ENCODE measurements at regions not wholly inside any gene's neighbourhood (a gene's known extent, or its start where the extent isn't known, plus 50 kb on each side); places are given as distances from the start of the nearest gene placed in this dataset.

DNA sequence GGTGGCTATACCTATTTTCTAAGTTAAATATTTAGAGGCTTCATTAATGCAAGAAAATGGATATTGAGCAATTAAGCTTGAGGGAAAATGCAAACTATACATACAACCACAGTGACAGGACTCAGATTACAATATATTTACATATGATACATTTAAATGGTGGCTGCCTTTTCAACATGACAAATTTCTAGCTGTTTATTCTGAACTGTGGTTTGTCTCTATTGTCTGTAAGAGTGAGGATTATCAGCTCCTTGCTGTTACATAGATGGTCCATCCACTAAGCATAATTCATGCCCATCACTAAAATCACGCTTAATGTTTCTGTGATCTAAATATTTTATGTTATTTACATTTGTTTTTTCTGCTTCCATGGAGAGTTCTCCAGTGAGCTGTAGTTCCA, 81.1 kb upstream of the SGCD start:
- Histone ChIP-seq H3K9me1 (ENCODE audit: insufficient read depth, low read length) (no peaks in the 10 kb centered on the region), H2AFZ (replicated peaks; ENCODE audit: low read length, poor library complexity) (no peak overlapping the region), H2BK20ac (ENCODE audit: low read depth, low read length) (no peak overlapping the region), H2AK5ac (ENCODE audit: low read depth, low read length) (no peak overlapping the region), H3K36me3 (ENCODE audit: control insufficient read depth, insufficient read depth, low read length) (no peaks in the 10 kb centered on the region), H3K4me3 (ENCODE audit: insufficient read depth, low read depth, low read length) (no peak overlapping the region), H2BK120ac (ENCODE audit: low read depth, low read length) (no peak overlapping the region), H2AK9ac (replicated peaks; ENCODE audit: low read depth, low read length, poor library complexity) (no peak overlapping the region), H3K18ac (ENCODE audit: low read depth, low read length) (no peak overlapping the region), H3K14ac (replicated peaks; ENCODE audit: low read depth, low read length) (no peak overlapping the region), H3K4me2 (ENCODE audit: low read depth, low read length) (no peak overlapping the region), H3K23ac (ENCODE audit: low read depth, low read length) (no peak overlapping the region), H4K5ac (ENCODE audit: low read depth, low read length) (no peak overlapping the region), H3K27me3 (ENCODE audit: control insufficient read depth, insufficient read depth, low read length) (no peaks in the 10 kb centered on the region), H4K91ac (ENCODE audit: insufficient read depth, low read depth, low read length) (no peak overlapping the region), H2BK5ac (ENCODE audit: low read depth, low read length, poor library complexity, severe bottlenecking) (no peak overlapping the region), H2BK15ac (ENCODE audit: low read depth, low read length) (no peak overlapping the region), H3K27ac (ENCODE audit: insufficient read depth, low read length) (no peak overlapping the region), H3K9ac (ENCODE audit: low read depth, low read length) (no peak overlapping the region), H3K79me1 (ENCODE audit: low read depth in 1 of 2, low read length in 2 of 2) (no peaks in the 10 kb centered on the region), H3K4me1 (ENCODE audit: control insufficient read depth, insufficient read depth, low read length) (no peaks in the 10 kb centered on the region), H3K9me3 (ENCODE audit: control insufficient read depth, insufficient read depth, low read length) (no peaks in the 10 kb centered on the region), H3K56ac (ENCODE audit: extremely low read depth, insufficient read depth, low read length) (no peak overlapping the region), H4K20me1 (ENCODE audit: insufficient read depth, low read length) (no peaks in the 10 kb centered on the region), H3K4ac (ENCODE audit: low read depth, low read length) (no peak overlapping the region), H4K8ac (ENCODE audit: low read depth in 2 of 2, low read length in 2 of 2) (no peak overlapping the region)
- CTCF ChIA-PET: no interaction called here
- in situ Hi-C loops (cut with MboI; ENCODE audit: low sequenced_read_pairs) (no loop called here), intact Hi-C loops (cut with micrococcal nuclease) (loop anchor here (10.0 kb wide), 1 partner anchor 521 kb away; no protein-coding TSS in a partner anchor), dilution Hi-C loops (cut with HindIII; ENCODE audit: low sequenced_read_pairs, unreplicated experiment) (no loop called here)
- ATAC-seq (ENCODE audit: low read depth) (no peak), DNase-seq (no peak)
- no CpG with 5 or more reads among the region's 1 CpG for WGBS, 2 experiments (ENCODE audit: extremely low coverage in 2 of 2, insufficient read length in 1 of 2)
- no TSS peak for BruUV-seq (replicated peaks)
- POLR2A ChIA-PET (ENCODE audit: unreplicated experiment): no interaction called here
- TF ChIP-seq NFE2L2 (IDR thresholded peaks at IDR 0.05; ENCODE audit: low read depth, low read length): no peak
- TF ChIP-seq, protein P1, sequence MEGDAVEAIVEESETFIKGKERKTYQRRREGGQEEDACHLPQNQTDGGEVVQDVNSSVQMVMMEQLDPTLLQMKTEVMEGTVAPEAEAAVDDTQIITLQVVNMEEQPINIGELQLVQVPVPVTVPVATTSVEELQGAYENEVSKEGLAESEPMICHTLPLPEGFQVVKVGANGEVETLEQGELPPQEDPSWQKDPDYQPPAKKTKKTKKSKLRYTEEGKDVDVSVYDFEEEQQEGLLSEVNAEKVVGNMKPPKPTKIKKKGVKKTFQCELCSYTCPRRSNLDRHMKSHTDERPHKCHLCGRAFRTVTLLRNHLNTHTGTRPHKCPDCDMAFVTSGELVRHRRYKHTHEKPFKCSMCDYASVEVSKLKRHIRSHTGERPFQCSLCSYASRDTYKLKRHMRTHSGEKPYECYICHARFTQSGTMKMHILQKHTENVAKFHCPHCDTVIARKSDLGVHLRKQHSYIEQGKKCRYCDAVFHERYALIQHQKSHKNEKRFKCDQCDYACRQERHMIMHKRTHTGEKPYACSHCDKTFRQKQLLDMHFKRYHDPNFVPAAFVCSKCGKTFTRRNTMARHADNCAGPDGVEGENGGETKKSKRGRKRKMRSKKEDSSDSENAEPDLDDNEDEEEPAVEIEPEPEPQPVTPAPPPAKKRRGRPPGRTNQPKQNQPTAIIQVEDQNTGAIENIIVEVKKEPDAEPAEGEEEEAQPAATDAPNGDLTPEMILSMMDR (conservative IDR thresholded peaks at IDR 0.05; ENCODE audit: low read depth, low read length): no peak
- TF ChIP-seq POLR2A (IDR thresholded peaks at IDR 0.05; ENCODE audit: low read depth, low read length): no peak
- TF ChIP-seq MAZ (IDR thresholded peaks at IDR 0.05; ENCODE audit: borderline replicate concordance, low read depth, low read length): no peak
- no peak for TF ChIP-seq SMC3 (IDR thresholded peaks at IDR 0.05; ENCODE audit: low read depth, low read length)
- TF ChIP-seq CEBPB (IDR thresholded peaks at IDR 0.05; ENCODE audit: low read depth, low read length): no peak
- TF ChIP-seq, protein P2, sequence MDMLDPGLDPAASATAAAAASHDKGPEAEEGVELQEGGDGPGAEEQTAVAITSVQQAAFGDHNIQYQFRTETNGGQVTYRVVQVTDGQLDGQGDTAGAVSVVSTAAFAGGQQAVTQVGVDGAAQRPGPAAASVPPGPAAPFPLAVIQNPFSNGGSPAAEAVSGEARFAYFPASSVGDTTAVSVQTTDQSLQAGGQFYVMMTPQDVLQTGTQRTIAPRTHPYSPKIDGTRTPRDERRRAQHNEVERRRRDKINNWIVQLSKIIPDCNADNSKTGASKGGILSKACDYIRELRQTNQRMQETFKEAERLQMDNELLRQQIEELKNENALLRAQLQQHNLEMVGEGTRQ (IDR thresholded peaks at IDR 0.05; ENCODE audit: low read depth, low read length): no peak
- no peak for TF ChIP-seq RFX5 (IDR thresholded peaks at IDR 0.05; ENCODE audit: low read depth, low read length)
- no peak for TF ChIP-seq CHD1 (IDR thresholded peaks at IDR 0.05; ENCODE audit: low read depth, low read length)
- TF ChIP-seq MXI1 (IDR thresholded peaks at IDR 0.05; ENCODE audit: borderline replicate concordance, low read depth, low read length): no peak
- no peak for TF ChIP-seq MAFK (IDR thresholded peaks at IDR 0.05; ENCODE audit: low read depth, low read length)
- TF ChIP-seq FOS (IDR thresholded peaks at IDR 0.05; ENCODE audit: low read depth, low read length): no peak
- TF ChIP-seq, protein P3, sequence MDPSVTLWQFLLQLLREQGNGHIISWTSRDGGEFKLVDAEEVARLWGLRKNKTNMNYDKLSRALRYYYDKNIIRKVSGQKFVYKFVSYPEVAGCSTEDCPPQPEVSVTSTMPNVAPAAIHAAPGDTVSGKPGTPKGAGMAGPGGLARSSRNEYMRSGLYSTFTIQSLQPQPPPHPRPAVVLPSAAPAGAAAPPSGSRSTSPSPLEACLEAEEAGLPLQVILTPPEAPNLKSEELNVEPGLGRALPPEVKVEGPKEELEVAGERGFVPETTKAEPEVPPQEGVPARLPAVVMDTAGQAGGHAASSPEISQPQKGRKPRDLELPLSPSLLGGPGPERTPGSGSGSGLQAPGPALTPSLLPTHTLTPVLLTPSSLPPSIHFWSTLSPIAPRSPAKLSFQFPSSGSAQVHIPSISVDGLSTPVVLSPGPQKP (IDR thresholded peaks at IDR 0.05; ENCODE audit: borderline replicate concordance, low read depth, low read length): no peak
- TF ChIP-seq RAD21 (IDR thresholded peaks at IDR 0.05; ENCODE audit: low read length): no peak
- TF ChIP-seq RCOR1 (IDR thresholded peaks at IDR 0.05; ENCODE audit: insufficient replicate concordance, low read length): no peak
- TF ChIP-seq BHLHE40 (IDR thresholded peaks at IDR 0.05; ENCODE audit: low read depth, low read length): no peak
